GM23338 (cell line): ENCODE measurements at regions not wholly inside any gene's neighbourhood (a gene's known extent, or its start where the extent isn't known, plus 50 kb on each side); places are given as distances from the start of the nearest gene placed in this dataset.
A peak's percentile ranks its signal among the peaks of the same experiment; 100 is the strongest.
"Not testable (repeated sequence)": the region's sequence is repeated elsewhere in the genome, so short reads cannot be mapped to it uniquely, and the experiment has no call there.

ENCODE experiments used
- ATAC-seq: fragments of 200-7000 bp; cut with Tn5 transposase; 3 replicates; pipeline ENCODE4 v1.9.1; 2020
- DNase-seq: peaks from one replicate; pipeline ENCODE4 v3.0.0-alpha.2; 2015; ENCODE audit warnings: low spot score
- H2AFZ ChIP-seq: fragments of 200-600 bp; sonication (generic); 2 replicates; pipeline ENCODE4 v1.8.0; 2016; ENCODE audit warnings: antibody characterized with exemption, mild to moderate bottlenecking, moderate library complexity
- H3F3A ChIP-seq: fragments of 200-600 bp; sonication (generic); replicated peaks from 2 replicates; pipeline ENCODE4 v1.8.0; 2017; ENCODE audit warnings: antibody characterized with exemption, mixed run types, low read depth
- H3K27ac ChIP-seq: fragments of 200-600 bp; sonication (generic); 2 replicates; pipeline ENCODE4 v1.6.1; 2016; ENCODE audit warnings: low read depth
- H3K27me3 ChIP-seq: fragments of 200-600 bp; sonication (generic); 2 replicates; pipeline ENCODE4 v1.8.0; 2016; ENCODE audit warnings: mild to moderate bottlenecking, mixed run types, moderate library complexity; ENCODE audit not compliant: insufficient read depth
- H3K36me3 ChIP-seq: fragments of 200-600 bp; sonication (generic); 2 replicates; pipeline ENCODE4 v1.8.0; 2016; ENCODE audit warnings: mild to moderate bottlenecking; ENCODE audit not compliant: insufficient read depth
- H3K4me1 ChIP-seq: fragments of 200-600 bp; sonication (generic); 2 replicates; pipeline ENCODE4 v1.8.0; 2016; ENCODE audit warnings: mild to moderate bottlenecking, moderate library complexity; ENCODE audit not compliant: insufficient read depth
- H3K4me2 ChIP-seq: fragments of 200-600 bp; sonication (generic); 2 replicates; pipeline ENCODE4 v1.7.1; 2017; ENCODE audit warnings: mixed run types
- H3K4me3 ChIP-seq: fragments of 200-600 bp; sonication (generic); 2 replicates; pipeline ENCODE4 v1.6.1; 2016; ENCODE audit warnings: mixed run types
- H3K79me2 ChIP-seq: fragments of 200-600 bp; sonication (generic); replicated peaks from 2 replicates; pipeline ENCODE4 v1.8.0; 2017; ENCODE audit warnings: mild to moderate bottlenecking; ENCODE audit not compliant: insufficient read depth
- H3K9me2 ChIP-seq: fragments of 200-600 bp; sonication (generic); 2 replicates; pipeline ENCODE4 v1.8.0; 2017; ENCODE audit not compliant: insufficient read depth
- H4K20me1 ChIP-seq: fragments of 200-600 bp; sonication (generic); replicated peaks from 2 replicates; pipeline ENCODE4 v1.8.0; 2017; ENCODE audit warnings: mild to moderate bottlenecking; ENCODE audit not compliant: insufficient read depth
- H3K27ac Mint-ChIP-seq: 2 replicates; pipeline ENCODE4 v1.8.0; 2020; ENCODE audit warnings: inconsistent platforms, mild to moderate bottlenecking, moderate library complexity, mixed read lengths
- H3K27me3 Mint-ChIP-seq: 3 replicates; pipeline ENCODE4 v1.8.0; 2022; ENCODE audit warnings: low read depth, mild to moderate bottlenecking, moderate library complexity, mixed read lengths, inconsistent platforms; ENCODE audit not compliant: insufficient read depth, poor library complexity
- H3K36me3 Mint-ChIP-seq: 3 replicates; pipeline ENCODE4 v1.8.0; 2021; ENCODE audit warnings: low read depth, mild to moderate bottlenecking, inconsistent platforms, moderate library complexity, mixed read lengths
- H3K4me1 Mint-ChIP-seq: 3 replicates; pipeline ENCODE4 v1.8.0; 2020; ENCODE audit warnings: mild to moderate bottlenecking, inconsistent platforms, mixed read lengths
- H3K4me3 Mint-ChIP-seq: 3 replicates; pipeline ENCODE4 v1.8.0; 2021; ENCODE audit warnings: moderate library complexity, mild to moderate bottlenecking, inconsistent platforms, mixed read lengths
- H3K9me3 Mint-ChIP-seq: 3 replicates; pipeline ENCODE4 v1.8.0; 2020; ENCODE audit warnings: moderate library complexity, mild to moderate bottlenecking, inconsistent platforms, mixed read lengths
- EZH2 ChIP-seq: fragments of 200-600 bp; sonication (generic); IDR thresholded peaks from one replicate; pipeline ENCODE4 v1.8.0; 2017; ENCODE audit warnings: antibody characterized with exemption, mild to moderate bottlenecking, low read depth; ENCODE audit not compliant: unreplicated experiment
- TF ChIP-seq, protein P1 (sequence below): fragments of 250-450 bp; sonication (Bioruptor Pico); IDR thresholded peaks from 2 replicates; pipeline ENCODE4 v1.5.0; 2020; ENCODE audit warnings: mild to moderate bottlenecking, moderate library complexity
- TF ChIP-seq, protein P2 (sequence below), 2 experiments: fragments of 200-600 bp in 1 of 2; sonication (generic) in 1 of 2; conservative IDR thresholded peaks; 2 replicates each; pipeline versions ENCODE4 v1.5.1 to v1.6.1; 2016 to 2017; ENCODE audit warnings: antibody characterized with exemption in 2 of 2, low read depth in 2 of 2, mild to moderate bottlenecking in 2 of 2, moderate library complexity in 1 of 2
- TF ChIP-seq, protein P3 (sequence below): IDR thresholded peaks from one replicate; pipeline ENCODE4 v1.6.1; 2018; ENCODE audit warnings: antibody characterized with exemption; ENCODE audit not compliant: unreplicated experiment

DNA sequence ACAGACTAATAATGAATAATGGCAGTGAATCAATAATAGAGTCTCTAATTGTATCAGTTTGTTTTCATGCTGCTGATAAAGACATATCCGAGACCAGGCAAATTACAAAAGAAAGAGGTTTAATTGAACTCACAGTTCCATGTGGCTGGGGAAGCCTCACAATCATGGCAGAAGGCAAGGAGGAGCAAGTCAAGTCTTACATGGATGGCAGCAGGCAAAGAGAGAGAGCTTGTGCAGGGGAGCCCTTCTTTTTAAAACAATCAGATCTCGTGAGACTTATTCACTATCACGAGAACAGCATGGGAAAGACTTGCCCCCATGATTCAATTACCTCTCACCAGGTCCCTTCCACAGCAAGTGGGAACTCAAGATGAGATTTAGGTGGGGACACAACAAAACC lies 53.4 kb upstream of the TRAM1L1 start:
- H3K4me1 Mint-ChIP-seq, H4K20me1 ChIP-seq, H2AFZ ChIP-seq, H3K27ac ChIP-seq, H3K79me2 ChIP-seq, H3K9me2 ChIP-seq, H3K4me3 Mint-ChIP-seq, H3K4me1 ChIP-seq, H3F3A ChIP-seq, H3K27ac Mint-ChIP-seq, H3K27me3 ChIP-seq, H3K36me3 Mint-ChIP-seq, H3K4me2 ChIP-seq, H3K27me3 Mint-ChIP-seq, H3K36me3 ChIP-seq, ATAC-seq, H3K4me3 ChIP-seq, DNase-seq: not testable (repeated sequence)
- H3K9me3 Mint-ChIP-seq, result peaks cover 13% of the 10 kb centered on the region

DNA sequence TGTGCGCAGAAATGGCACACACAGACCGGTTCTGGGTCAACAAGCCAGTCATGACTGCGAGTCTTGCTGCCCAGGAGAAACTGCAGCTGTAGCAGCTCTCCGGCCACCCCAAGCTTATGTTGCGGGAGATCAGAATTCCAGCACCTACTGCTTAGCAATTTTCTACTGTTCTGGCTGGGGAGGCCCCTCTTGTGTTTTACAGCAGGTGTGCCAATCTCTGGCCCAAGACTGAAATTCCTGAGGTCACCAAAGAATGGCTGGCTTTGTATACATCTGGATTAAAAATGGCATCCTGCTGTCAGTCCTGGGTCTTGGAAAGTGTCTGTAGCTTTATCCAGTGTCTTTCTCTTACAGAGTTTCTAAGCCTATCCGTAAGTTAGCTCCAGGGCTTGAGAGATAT lies 68.9 kb upstream of the TRAM1L1 start:
- H3K4me3 ChIP-seq, result no peak overlapping the region
- TF ChIP-seq EZH2, result no peak
- TF ChIP-seq, protein P1, sequence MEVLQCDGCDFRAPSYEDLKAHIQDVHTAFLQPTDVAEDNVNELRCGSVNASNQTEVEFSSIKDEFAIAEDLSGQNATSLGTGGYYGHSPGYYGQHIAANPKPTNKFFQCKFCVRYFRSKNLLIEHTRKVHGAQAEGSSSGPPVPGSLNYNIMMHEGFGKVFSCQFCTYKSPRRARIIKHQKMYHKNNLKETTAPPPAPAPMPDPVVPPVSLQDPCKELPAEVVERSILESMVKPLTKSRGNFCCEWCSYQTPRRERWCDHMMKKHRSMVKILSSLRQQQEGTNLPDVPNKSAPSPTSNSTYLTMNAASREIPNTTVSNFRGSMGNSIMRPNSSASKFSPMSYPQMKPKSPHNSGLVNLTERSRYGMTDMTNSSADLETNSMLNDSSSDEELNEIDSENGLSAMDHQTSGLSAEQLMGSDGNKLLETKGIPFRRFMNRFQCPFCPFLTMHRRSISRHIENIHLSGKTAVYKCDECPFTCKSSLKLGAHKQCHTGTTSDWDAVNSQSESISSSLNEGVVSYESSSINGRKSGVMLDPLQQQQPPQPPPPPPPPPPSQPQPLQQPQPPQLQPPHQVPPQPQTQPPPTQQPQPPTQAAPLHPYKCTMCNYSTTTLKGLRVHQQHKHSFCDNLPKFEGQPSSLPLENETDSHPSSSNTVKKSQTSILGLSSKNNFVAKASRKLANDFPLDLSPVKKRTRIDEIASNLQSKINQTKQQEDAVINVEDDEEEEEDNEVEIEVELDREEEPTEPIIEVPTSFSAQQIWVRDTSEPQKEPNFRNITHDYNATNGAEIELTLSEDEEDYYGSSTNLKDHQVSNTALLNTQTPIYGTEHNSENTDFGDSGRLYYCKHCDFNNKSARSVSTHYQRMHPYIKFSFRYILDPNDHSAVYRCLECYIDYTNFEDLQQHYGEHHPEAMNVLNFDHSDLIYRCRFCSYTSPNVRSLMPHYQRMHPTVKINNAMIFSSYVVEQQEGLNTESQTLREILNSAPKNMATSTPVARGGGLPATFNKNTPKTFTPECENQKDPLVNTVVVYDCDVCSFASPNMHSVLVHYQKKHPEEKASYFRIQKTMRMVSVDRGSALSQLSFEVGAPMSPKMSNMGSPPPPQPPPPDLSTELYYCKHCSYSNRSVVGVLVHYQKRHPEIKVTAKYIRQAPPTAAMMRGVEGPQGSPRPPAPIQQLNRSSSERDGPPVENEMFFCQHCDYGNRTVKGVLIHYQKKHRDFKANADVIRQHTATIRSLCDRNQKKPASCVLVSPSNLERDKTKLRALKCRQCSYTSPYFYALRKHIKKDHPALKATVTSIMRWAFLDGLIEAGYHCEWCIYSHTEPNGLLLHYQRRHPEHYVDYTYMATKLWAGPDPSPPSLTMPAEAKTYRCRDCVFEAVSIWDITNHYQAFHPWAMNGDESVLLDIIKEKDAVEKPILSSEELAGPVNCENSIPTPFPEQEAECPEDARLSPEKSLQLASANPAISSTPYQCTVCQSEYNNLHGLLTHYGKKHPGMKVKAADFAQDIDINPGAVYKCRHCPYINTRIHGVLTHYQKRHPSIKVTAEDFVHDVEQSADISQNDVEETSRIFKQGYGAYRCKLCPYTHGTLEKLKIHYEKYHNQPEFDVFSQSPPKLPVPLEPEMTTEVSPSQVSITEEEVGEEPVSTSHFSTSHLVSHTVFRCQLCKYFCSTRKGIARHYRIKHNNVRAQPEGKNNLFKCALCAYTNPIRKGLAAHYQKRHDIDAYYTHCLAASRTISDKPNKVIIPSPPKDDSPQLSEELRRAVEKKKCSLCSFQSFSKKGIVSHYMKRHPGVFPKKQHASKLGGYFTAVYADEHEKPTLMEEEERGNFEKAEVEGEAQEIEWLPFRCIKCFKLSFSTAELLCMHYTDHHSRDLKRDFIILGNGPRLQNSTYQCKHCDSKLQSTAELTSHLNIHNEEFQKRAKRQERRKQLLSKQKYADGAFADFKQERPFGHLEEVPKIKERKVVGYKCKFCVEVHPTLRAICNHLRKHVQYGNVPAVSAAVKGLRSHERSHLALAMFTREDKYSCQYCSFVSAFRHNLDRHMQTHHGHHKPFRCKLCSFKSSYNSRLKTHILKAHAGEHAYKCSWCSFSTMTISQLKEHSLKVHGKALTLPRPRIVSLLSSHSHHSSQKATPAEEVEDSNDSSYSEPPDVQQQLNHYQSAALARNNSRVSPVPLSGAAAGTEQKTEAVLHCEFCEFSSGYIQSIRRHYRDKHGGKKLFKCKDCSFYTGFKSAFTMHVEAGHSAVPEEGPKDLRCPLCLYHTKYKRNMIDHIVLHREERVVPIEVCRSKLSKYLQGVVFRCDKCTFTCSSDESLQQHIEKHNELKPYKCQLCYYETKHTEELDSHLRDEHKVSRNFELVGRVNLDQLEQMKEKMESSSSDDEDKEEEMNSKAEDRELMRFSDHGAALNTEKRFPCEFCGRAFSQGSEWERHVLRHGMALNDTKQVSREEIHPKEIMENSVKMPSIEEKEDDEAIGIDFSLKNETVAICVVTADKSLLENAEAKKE (CRISPR knock-in tag), result no peak
- TF ChIP-seq, protein P2, sequence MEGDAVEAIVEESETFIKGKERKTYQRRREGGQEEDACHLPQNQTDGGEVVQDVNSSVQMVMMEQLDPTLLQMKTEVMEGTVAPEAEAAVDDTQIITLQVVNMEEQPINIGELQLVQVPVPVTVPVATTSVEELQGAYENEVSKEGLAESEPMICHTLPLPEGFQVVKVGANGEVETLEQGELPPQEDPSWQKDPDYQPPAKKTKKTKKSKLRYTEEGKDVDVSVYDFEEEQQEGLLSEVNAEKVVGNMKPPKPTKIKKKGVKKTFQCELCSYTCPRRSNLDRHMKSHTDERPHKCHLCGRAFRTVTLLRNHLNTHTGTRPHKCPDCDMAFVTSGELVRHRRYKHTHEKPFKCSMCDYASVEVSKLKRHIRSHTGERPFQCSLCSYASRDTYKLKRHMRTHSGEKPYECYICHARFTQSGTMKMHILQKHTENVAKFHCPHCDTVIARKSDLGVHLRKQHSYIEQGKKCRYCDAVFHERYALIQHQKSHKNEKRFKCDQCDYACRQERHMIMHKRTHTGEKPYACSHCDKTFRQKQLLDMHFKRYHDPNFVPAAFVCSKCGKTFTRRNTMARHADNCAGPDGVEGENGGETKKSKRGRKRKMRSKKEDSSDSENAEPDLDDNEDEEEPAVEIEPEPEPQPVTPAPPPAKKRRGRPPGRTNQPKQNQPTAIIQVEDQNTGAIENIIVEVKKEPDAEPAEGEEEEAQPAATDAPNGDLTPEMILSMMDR (conservative IDR thresholded peaks at IDR 0.05; ENCODE audit: low read depth in 2 of 2), result no peak
- TF ChIP-seq, protein P3, sequence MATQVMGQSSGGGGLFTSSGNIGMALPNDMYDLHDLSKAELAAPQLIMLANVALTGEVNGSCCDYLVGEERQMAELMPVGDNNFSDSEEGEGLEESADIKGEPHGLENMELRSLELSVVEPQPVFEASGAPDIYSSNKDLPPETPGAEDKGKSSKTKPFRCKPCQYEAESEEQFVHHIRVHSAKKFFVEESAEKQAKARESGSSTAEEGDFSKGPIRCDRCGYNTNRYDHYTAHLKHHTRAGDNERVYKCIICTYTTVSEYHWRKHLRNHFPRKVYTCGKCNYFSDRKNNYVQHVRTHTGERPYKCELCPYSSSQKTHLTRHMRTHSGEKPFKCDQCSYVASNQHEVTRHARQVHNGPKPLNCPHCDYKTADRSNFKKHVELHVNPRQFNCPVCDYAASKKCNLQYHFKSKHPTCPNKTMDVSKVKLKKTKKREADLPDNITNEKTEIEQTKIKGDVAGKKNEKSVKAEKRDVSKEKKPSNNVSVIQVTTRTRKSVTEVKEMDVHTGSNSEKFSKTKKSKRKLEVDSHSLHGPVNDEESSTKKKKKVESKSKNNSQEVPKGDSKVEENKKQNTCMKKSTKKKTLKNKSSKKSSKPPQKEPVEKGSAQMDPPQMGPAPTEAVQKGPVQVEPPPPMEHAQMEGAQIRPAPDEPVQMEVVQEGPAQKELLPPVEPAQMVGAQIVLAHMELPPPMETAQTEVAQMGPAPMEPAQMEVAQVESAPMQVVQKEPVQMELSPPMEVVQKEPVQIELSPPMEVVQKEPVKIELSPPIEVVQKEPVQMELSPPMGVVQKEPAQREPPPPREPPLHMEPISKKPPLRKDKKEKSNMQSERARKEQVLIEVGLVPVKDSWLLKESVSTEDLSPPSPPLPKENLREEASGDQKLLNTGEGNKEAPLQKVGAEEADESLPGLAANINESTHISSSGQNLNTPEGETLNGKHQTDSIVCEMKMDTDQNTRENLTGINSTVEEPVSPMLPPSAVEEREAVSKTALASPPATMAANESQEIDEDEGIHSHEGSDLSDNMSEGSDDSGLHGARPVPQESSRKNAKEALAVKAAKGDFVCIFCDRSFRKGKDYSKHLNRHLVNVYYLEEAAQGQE, result no peak
- no peaks in the 10 kb centered on the region for H4K20me1 ChIP-seq
- peaks cover 17% of the 10 kb centered on the region for H3K9me3 Mint-ChIP-seq
- H3F3A ChIP-seq, result no peaks in the 10 kb centered on the region
- no peaks in the 10 kb centered on the region for H3K36me3 ChIP-seq
- no peak overlapping the region for H3K27ac ChIP-seq
- H3K4me2 ChIP-seq, result no peak overlapping the region
- H3K4me1 Mint-ChIP-seq, result peaks cover 3% of the 10 kb centered on the region; the same call in 1 of the 3 replicates
- no peak overlapping the region for H3K27ac Mint-ChIP-seq
- H3K27me3 ChIP-seq, result no peaks in the 10 kb centered on the region
- H3K27me3 Mint-ChIP-seq, result peaks cover 1% of the 10 kb centered on the region
- H3K36me3 Mint-ChIP-seq, result peaks cover 13% of the 10 kb centered on the region; the same call in 2 of the 3 replicates
- H3K9me2 ChIP-seq, result peaks cover 18% of the 10 kb centered on the region; the same call in 1 of the 2 replicates
- 0 out of 2 replicates have a peak, but pooled peaks cover 3% of the 10 kb centered on the region for H3K4me1 ChIP-seq
- ATAC-seq (no peak), DNase-seq (no peak)
- no peak overlapping the region for H3K4me3 Mint-ChIP-seq
- peak overlapping the region; percentile 28; the same call in 1 of the 2 replicates for H2AFZ ChIP-seq
- H3K79me2 ChIP-seq, result no peaks in the 10 kb centered on the region
